GM21825 (cell line): ENCODE measurements at regions not wholly inside any gene's neighbourhood (a gene's known extent, or its start where the extent isn't known, plus 50 kb on each side); places are given as distances from the start of the nearest gene placed in this dataset.
"Not testable (repeated sequence)": the region's sequence is repeated elsewhere in the genome, so short reads cannot be mapped to it uniquely, and the experiment has no call there.

Experiments
- ATAC-seq: cut with Tn5 transposase; IDR thresholded peaks from one replicate; pipeline ENCODE4 v1.9.1; 2021; ENCODE audit warnings: mild to moderate bottlenecking, moderate library complexity; ENCODE audit not compliant: unreplicated experiment

- ATAC-seq = no peak
These were observed 441.2 kb downstream of the BTG1 start for GRCh38 chr12:91704446-91704845.

DNA sequence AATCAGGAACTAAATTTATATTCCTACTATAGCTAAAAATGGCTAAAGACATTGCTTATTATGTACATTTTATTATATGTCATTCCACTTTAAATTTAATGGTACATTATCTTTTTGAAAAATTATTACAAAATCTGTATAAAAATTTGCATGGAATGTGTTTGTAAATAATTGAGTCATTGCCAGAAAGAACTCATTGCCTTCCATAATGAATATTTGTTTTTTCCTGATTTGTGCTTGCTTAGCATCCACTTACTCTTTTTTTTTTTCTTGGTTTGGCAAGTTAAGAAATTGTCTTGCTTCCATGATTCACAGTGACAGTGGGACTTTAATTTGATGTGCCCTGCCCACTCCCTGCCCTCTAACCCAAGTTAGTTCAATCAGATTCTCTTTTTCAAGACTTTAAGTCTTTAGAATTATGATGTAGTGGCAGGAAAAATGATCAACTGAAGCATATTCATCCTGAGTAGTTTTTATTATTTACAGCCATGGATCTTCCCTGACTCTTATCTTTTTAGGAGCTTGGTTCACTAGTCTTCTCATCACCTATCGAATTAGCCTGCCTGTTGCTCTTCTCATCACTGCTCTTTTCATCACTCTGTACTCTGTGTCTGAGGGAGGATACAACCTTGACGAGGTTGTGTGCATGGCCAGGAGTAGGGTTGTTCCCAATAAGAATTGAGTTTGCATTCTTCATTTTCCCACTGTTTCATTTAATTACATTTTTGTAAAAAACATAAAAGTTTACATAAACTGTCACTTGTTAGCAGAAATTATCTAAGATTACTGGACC, 442.0 kb downstream of the BTG1 start:
- ATAC-seq = no peak

- no peak for ATAC-seq
These were observed 442.7 kb downstream of the BTG1 start for GRCh38 chr12:91702843-91703425.

- ATAC-seq = no peak
These were observed 449.7 kb downstream of the BTG1 start for GRCh38 chr12:91695964-91696363.

- not testable (repeated sequence) for ATAC-seq
These were observed 450.2 kb downstream of the BTG1 start for GRCh38 chr12:91695406-91695805.

DNA sequence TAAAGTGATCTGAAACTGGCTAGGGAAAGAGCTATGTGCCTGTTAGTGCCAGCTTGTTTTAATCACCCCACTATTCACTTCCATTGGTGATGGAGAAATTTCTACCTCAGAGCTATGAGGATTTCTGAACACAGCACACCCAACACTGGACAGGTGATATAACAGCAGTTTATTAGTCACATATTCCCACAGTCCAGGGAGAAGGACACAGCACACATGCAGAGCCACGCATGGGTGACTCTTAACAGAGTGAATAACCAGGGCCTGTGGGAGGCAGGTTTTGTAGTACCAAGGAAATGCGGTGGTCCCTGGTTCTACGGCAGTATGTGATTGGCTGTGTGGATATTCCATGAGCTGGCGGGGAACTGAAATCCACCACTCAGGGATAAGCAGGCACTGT, 455.1 kb downstream of the BTG1 start:
- no peak for ATAC-seq

- ATAC-seq = no peak
These were observed 458.3 kb downstream of the BTG1 start for GRCh38 chr12:91687052-91688017.

- no peak for ATAC-seq
These were observed 459.7 kb downstream of the BTG1 start for GRCh38 chr12:91685917-91686316.

GRCh38 chr12:91681751-91682150, 463.9 kb downstream of the BTG1 start:
- ATAC-seq = no peak

DNA sequence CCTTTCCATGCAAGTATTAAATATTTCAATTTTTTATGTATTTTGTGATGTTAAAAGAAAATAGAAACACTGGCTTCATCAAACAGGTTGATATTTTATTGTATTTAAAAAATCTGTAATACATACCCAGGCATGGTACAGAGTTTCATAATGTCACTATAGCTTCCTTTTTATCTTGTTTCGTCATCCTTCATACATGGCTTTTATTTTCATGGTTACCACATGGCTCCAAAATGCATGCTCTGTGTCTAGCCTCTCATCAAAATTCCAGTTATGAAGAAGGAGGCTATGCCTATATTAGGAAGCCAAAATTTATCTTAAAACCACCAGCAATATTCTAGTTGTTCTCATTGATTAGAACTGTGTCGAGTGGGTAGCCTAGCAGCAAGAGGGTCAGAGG, 464.8 kb downstream of the BTG1 start:
- no peak for ATAC-seq

- no peak for ATAC-seq
These were observed 468.1 kb downstream of the BTG1 start for GRCh38 chr12:91677556-91677955.

DNA sequence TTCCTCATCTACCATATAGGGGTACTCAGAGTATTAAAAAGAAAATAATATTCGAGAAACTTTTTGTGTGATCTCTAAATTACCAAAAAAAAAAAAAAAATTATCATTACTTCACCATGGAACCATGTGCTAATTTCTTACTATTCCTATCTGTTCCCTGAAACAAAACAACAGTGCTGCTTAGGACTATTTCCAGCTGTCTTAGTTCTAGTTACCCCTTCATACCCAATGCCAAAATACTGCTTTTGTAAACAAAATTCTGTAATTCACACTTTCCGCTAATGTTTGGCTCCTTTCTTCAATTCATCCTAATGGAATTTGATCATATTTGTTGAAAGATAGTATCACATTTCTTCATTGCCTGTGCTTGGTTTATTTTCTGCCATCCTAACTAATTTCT, 470.2 kb downstream of the BTG1 start:
- no peak for ATAC-seq

DNA sequence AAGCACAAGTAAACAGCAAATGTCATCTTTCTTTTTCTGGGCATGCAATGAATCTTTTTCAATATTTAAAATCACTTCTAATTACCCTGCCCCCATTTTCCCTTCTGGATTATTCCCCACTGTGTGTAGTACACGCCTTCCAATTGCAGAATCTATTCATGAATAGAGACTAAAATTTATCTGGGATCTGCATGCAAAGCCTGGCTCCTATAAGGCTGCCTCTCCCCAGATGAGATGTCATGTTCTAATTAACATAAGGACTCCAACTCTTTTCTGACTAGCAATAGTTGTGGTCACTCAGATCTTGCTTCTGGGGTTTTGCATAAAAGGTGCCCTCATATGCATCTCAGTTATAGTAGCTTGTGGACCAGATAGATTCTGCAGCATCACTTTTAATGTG, 473.5 kb downstream of the BTG1 start:
- no peak for ATAC-seq

DNA sequence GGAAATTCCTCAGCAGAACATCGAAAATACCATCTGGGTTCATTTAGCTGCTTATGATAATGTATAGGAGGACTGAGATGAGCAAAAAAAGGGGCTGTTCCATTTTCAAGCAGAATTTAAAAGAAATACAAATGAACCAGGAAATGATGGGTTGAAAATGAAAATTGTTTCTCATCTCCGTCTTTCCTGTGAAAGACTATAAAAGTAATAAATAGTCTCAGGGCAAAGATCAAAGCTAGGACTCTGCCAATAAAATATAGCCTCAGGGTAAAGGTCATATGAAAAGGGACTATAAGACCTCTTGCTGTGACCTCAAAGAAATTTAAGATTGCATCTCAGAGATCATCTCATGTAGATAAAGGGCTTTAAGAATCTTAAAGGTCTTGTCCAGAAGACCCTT, 478.0 kb downstream of the BTG1 start:
- ATAC-seq = no peak

- no peak for ATAC-seq
These were observed 481.1 kb upstream of the DCN start for GRCh38 chr12:91663744-91664143.

DNA sequence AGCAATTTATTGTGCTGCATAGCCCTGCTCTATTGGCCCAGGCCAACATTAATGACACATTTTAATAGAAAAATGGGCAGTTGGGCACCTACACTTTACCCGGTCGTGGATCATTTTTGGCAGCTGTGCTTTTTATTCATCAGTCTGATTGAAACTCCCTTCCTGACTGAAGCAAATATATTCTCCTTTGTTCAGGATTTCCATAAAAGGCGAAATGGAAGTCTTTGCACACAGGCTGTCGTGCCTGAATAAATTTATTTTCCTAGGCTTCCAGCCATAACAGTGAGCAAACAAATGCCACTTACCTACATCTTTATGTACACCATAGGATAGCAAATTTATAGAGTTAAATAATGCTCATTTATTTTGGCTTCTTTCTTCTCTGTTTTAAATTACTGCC, 480.7 kb upstream of the DCN start:
- ATAC-seq = no peak

- no peak for ATAC-seq
These were observed 479.4 kb upstream of the DCN start for GRCh38 chr12:91662021-91662420.

- ATAC-seq = no peak
These were observed 474.4 kb upstream of the DCN start for GRCh38 chr12:91657032-91657431.

GRCh38 chr12:91655966-91656365, 473.3 kb upstream of the DCN start:
- no peak for ATAC-seq

GRCh38 chr12:91654087-91654486, 471.5 kb upstream of the DCN start:
- ATAC-seq = no peak

DNA sequence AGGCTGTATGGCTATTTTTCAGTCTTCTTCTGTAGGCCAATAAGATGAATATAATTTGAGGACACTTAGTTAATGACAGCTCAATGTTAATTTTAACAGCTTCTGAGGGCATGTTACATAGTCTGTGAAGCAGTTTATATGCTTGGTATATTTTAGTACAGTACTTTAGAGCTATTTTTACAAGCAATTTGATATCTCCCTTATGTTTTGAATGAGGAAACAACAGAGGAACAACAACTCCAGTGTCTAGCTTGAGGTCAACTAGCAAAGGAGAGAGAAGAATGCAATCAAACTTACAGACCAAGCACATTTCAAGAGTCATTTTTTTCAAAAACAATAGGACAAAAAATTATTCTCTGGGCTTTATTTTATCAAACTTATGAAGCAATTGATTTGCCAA, 469.1 kb upstream of the DCN start:
- no peak for ATAC-seq

DNA sequence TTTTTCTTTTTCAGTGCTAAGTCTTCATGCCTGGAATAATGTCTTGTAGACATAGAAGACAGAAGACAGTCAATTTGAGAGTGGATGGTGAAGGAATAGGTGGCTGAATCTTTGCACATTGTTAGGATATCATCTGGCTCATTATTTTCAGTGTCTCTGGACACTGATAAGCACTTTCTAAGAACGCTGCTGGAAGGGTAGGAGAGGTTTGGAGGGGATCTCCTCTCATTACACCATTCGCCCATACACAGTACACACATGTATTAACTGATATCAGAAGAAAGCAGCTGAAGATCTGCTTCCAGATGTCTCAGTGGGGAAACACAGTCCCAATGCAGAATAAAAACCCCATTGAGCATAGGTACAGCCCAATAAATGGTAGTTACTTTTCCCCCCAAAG, 461.1 kb upstream of the DCN start:
- no peak for ATAC-seq
